ENCODE measurements at regions not wholly inside any gene's neighbourhood (a gene's known extent, or its start where the extent isn't known, plus 50 kb on each side); places are given as distances from the start of the nearest gene placed in this dataset.
A peak's percentile ranks its signal among the peaks of the same experiment; 100 is the strongest.

- TF ChIP-seq CREM (IDR thresholded peaks at IDR 0.05), result peak; percentile 39; the same call in 1 of the 2 replicates
- no peak for TF ChIP-seq CREM (CRISPR knock-in tag; IDR thresholded peaks at IDR 0.05)
- no peak for TF ChIP-seq BRCA1 (CRISPR knock-in tag; IDR thresholded peaks at IDR 0.05)
- no peak; the same call in 1 of the 2 replicates for TF ChIP-seq GFI1 (CRISPR knock-in tag; IDR thresholded peaks at IDR 0.05; ENCODE audit: borderline replicate concordance)
- TF ChIP-seq SOX5 (CRISPR knock-in tag; IDR thresholded peaks at IDR 0.05; ENCODE audit: borderline replicate concordance), result peak; percentile 83; the same call in 1 of the 2 replicates
- no peak for TF ChIP-seq KLF12 (CRISPR knock-in tag; IDR thresholded peaks at IDR 0.05; ENCODE audit: borderline replicate concordance)
- TF ChIP-seq NCOA2 (CRISPR knock-in tag; IDR thresholded peaks at IDR 0.05), result peak; percentile 50; the same call in 1 of the 2 replicates
- TF ChIP-seq ZKSCAN1 (IDR thresholded peaks at IDR 0.05; ENCODE audit: low read length), result peak; percentile 93
- no peak for TF ChIP-seq NRL (CRISPR knock-in tag; IDR thresholded peaks at IDR 0.05; ENCODE audit: borderline replicate concordance)
- no peak for TF ChIP-seq ZFX (CRISPR knock-in tag; IDR thresholded peaks at IDR 0.05; ENCODE audit: low read depth)
- TF ChIP-seq MED1 (CRISPR knock-in tag; IDR thresholded peaks at IDR 0.05), result peak; percentile 79
- no peak for TF ChIP-seq JUN (CRISPR knock-in tag; IDR thresholded peaks at IDR 0.05)
- TF ChIP-seq CHD2 (IDR thresholded peaks at IDR 0.05; ENCODE audit: low read depth, low read length), result no peak
- no peak for TF ChIP-seq ZNF230 (CRISPR knock-in tag; IDR thresholded peaks at IDR 0.05)
- no peak for TF ChIP-seq TCF12 (IDR thresholded peaks at IDR 0.05)
- no peak for TF ChIP-seq TCF12 (CRISPR knock-in tag; IDR thresholded peaks at IDR 0.05)
- no peak for TF ChIP-seq PHF8 (CRISPR knock-in tag; IDR thresholded peaks at IDR 0.05)
- TF ChIP-seq ZMYM3 (CRISPR knock-in tag; IDR thresholded peaks at IDR 0.05), result peak; percentile 69; the same call in 1 of the 2 replicates
- no peak for TF ChIP-seq ZNF207 (IDR thresholded peaks at IDR 0.05; ENCODE audit: borderline replicate concordance)
- 0 out of 2 replicates have a peak, but pooled peaks have one; percentile 33 for TF ChIP-seq ZFP36L1 (CRISPR knock-in tag; IDR thresholded peaks at IDR 0.05)
- no peak for TF ChIP-seq SNAPC4 (CRISPR knock-in tag; IDR thresholded peaks at IDR 0.05)
- no peak for TF ChIP-seq PHF21A (CRISPR knock-in tag; IDR thresholded peaks at IDR 0.05)
- no peak for TF ChIP-seq ESRRA (CRISPR knock-in tag; IDR thresholded peaks at IDR 0.05; ENCODE audit: low read depth)
- TF ChIP-seq JUNB (CRISPR knock-in tag; IDR thresholded peaks at IDR 0.05; ENCODE audit: borderline replicate concordance), result no peak
- no peak for TF ChIP-seq ZNF800 (CRISPR knock-in tag; IDR thresholded peaks at IDR 0.05)
- no peak for TF ChIP-seq TCF7L2 (IDR thresholded peaks at IDR 0.05; ENCODE audit: low read depth, low read length)
- TF ChIP-seq ZFP62 (CRISPR knock-in tag; IDR thresholded peaks at IDR 0.05), result no peak
Measured at GRCh38 chr5:143569722-143570567, 166.5 kb upstream of the NR3C1 start (continued).

Data from HepG2 (cell line).